ENCODE measurements at regions not wholly inside any gene's neighbourhood (a gene's known extent, or its start where the extent isn't known, plus 50 kb on each side); places are given as distances from the start of the nearest gene placed in this dataset.

DNA sequence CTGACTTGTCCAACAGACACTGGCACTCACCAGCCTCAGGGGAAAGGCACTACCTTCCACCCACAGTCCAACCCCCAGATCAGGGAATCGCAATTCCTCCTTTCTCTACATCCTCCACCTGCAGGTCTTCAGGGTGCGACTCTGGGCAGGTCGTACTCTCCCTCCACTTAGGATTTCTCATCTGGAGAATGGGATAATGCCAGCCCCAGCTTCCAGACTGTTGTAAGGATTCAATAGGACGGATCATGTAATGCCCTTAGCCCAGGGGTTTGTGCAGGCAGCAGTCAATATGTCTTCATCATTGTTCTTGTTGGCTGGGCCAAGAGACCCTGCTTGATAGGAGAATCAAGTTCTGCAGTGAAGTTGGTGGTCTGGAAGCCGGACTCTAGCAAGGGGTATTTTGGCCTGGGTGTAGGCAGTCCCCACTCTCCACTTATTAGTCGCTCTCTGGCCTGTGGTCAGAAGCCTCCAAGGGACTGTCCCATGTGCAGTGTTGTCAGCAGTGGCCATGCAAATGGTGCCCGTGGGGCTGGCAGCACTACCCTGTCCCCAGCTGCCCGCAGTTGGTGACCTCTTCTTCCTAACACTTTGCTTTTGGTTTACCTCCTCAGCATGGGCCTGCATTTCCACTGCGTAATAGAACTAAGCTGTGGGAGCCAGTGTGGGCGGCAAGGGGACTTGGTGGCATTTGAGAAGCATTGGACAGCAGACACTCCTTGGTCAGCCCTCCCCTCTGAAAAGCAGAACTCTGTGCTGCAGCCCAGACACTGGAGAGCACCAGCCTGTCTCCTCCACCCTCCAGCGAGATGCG lies 172.4 kb upstream of the HS6ST1 start:
- in situ Hi-C loops (cut with HindIII; ENCODE audit: low pct_ligation_motif_present, low sequenced_read_pairs) = no loop called here
- H3K36me3 ChIP-seq (replicated peaks) = no peaks in the 10 kb centered on the region
- no peaks in the 10 kb centered on the region for H3K27me3 ChIP-seq (replicated peaks)
- H3K4me3 ChIP-seq (ENCODE audit: low read depth, low read length) = no peak overlapping the region
- TF ChIP-seq, protein P1, sequence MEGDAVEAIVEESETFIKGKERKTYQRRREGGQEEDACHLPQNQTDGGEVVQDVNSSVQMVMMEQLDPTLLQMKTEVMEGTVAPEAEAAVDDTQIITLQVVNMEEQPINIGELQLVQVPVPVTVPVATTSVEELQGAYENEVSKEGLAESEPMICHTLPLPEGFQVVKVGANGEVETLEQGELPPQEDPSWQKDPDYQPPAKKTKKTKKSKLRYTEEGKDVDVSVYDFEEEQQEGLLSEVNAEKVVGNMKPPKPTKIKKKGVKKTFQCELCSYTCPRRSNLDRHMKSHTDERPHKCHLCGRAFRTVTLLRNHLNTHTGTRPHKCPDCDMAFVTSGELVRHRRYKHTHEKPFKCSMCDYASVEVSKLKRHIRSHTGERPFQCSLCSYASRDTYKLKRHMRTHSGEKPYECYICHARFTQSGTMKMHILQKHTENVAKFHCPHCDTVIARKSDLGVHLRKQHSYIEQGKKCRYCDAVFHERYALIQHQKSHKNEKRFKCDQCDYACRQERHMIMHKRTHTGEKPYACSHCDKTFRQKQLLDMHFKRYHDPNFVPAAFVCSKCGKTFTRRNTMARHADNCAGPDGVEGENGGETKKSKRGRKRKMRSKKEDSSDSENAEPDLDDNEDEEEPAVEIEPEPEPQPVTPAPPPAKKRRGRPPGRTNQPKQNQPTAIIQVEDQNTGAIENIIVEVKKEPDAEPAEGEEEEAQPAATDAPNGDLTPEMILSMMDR (IDR thresholded peaks at IDR 0.05; ENCODE audit: low read depth, low read length, missing control alignments) = no peak
- no peak overlapping the region for H3K27ac ChIP-seq
- DNase-seq = no peak

DNA sequence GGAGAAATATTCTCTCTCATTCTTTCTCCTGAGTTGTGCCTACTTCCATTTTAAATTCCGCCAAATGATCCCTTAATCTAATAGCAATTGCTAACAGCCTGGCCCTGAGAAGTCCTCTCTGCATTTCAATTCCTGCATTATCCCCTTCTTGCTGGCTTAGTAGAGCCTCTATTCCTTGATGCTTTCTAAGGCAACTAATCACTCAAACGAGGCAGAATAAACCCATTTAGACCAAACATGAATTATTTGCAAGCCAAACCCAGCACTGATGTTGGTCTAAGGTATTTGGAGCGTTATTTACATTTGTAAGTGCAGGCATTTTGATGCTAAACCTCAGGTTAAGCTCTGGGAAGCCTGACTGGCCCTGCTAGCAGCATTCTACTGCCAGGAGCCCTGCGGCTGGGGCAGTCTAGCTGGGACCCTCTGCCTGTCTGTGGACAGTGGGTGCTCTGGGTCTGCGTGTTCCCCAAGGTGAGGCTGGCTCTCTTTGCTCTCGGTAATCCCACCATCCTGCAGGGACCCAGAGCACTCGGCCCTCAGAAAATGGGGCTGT lies 173.1 kb upstream of the HS6ST1 start:
- TF ChIP-seq, protein P1 (IDR thresholded peaks at IDR 0.05; ENCODE audit: low read depth, low read length, missing control alignments) = no peak
- Histone ChIP-seq H3K27me3 (replicated peaks) (no peaks in the 10 kb centered on the region), H3K4me3 (ENCODE audit: low read depth, low read length) (no peak overlapping the region), H3K27ac (no peak overlapping the region), H3K36me3 (replicated peaks) (no peaks in the 10 kb centered on the region)
- in situ Hi-C loops (cut with HindIII; ENCODE audit: low pct_ligation_motif_present, low sequenced_read_pairs) = no loop called here
- no peak for DNase-seq

DNA sequence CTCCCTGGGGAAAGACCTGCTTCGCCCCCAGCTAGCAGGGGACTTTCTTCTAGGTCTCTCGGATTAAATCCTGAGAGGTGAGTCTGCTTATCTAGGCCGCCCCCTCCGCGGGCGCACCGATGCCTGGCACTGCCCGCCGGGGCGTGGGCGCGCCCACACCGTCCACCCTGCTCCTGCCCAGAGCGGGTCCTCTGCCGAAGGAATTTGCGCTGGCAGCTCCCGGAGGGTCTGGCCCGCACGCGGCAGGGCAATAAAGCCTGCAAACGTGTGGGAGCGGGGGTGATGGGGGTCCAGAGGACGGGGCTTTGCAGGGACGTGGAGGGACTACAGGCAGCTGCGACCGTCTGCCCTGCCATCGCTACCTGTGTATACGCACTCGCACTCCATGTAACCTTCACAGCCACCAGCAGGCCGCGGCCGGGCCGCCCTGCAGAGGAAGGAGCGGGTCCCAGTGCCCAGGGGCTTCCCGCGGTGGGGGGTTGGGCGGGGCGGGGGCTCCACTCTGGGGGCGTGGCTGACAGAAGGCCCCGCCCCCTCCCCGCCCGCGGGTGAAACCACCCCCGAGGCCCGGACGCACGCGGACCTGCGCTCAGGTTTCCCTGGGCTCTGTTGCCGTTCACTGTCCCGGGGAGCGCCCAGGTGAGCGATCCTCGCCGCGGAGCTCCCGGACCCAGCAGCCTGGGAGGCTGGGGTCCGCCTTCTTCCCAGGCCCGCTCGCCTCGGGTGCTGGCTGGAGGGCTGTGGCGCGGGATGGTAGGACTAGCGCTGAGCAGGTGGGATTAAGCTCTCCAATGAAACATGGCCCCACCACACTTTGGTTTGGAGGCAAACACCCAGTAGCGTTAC lies 174.5 kb upstream of the HS6ST1 start:
- in situ Hi-C loops (cut with HindIII; ENCODE audit: low pct_ligation_motif_present, low sequenced_read_pairs) = no loop called here

DNA sequence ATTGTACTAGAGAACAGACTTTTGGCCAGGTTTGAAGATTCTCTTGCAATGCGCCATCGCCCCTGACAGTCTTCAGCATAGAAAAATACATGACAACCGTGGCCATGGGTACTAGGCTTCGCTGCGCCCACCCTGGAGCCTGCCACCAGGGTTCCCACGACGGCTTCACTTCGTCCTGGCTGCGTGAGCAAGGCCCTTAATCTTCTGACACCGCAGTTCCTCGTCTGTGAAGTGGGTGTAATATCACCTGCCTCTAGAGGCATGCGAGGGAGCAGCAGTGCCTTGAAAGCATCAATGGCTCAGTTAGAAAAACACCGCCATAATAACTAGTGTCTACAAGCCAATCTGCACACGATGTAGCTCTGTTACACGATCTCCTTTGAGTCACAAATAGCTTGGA lies 175.2 kb upstream of the HS6ST1 start:
- H3K4me3 ChIP-seq (ENCODE audit: low read depth, low read length) = no peak overlapping the region
- in situ Hi-C loops (cut with HindIII; ENCODE audit: low pct_ligation_motif_present, low sequenced_read_pairs) = no loop called here
- no peak for DNase-seq
- TF ChIP-seq, protein P1 (IDR thresholded peaks at IDR 0.05; ENCODE audit: low read depth, low read length, missing control alignments) = no peak
- H3K27me3 ChIP-seq (replicated peaks) = no peaks in the 10 kb centered on the region
- no peaks in the 10 kb centered on the region for H3K36me3 ChIP-seq (replicated peaks)
- H3K27ac ChIP-seq = no peak overlapping the region

More for the DNA sequence above, 174.5 kb upstream of the HS6ST1 start:
- H3K36me3 ChIP-seq (replicated peaks) = no peaks in the 10 kb centered on the region
- no peak overlapping the region for H3K4me3 ChIP-seq (ENCODE audit: low read depth, low read length)
- no peaks in the 10 kb centered on the region for H3K27me3 ChIP-seq (replicated peaks)
- TF ChIP-seq, protein P1 (IDR thresholded peaks at IDR 0.05; ENCODE audit: low read depth, low read length, missing control alignments) = no peak
- H3K27ac ChIP-seq = no peak overlapping the region
- no peak for DNase-seq

DNA sequence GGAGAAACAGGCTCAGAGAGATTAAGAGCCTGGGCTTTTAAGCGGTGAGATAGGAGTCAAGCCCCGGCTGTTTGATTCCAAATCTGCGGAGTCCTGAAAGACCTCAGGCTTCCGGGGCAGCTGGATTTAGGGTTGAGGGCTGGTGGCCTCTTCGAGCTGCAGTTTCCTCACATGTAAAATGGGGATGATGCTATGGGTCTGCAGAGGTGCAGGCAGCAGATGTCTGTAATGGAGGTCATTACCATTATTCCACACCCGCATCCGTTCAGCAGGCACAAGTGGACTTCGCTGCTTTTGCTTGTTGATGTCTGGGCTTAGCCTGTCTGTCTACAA lies 175.6 kb upstream of the HS6ST1 start:
- Histone ChIP-seq H3K4me3 (ENCODE audit: low read depth, low read length) (no peak overlapping the region), H3K36me3 (replicated peaks) (no peaks in the 10 kb centered on the region), H3K27ac (no peak overlapping the region), H3K27me3 (replicated peaks) (no peaks in the 10 kb centered on the region)
- TF ChIP-seq, protein P1 (IDR thresholded peaks at IDR 0.05; ENCODE audit: low read depth, low read length, missing control alignments) = no peak
- DNase-seq = no peak
- in situ Hi-C loops (cut with HindIII; ENCODE audit: low pct_ligation_motif_present, low sequenced_read_pairs) = no loop called here

Data from brain microvascular endothelial cell (primary cell).